ENCODE measurements at regions not wholly inside any gene's neighbourhood (a gene's known extent, or its start where the extent isn't known, plus 50 kb on each side); places are given as distances from the start of the nearest gene placed in this dataset.
A peak's percentile ranks its signal among the peaks of the same experiment; 100 is the strongest.

DNA sequence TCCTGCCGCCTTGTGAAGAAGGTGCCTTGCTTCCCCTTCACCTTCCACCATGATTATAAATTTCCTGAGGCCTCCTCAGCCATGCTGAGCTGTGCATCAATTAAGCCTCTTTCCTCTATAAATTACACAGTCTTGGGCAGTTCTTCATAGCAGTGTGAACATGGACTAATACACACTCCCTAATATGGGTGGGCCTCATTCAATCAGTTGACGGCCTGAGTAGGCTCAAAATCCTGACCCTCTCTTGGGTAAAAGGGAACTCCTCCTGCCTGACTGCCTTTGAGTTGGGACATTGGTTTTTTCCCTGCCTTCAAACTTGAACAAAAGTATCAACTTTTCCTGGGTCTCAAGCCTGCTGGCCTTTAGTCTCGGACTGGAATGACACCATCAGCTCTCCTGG, 96.6 kb upstream of the PROKR2 start:
- no peak overlapping the region for H3K27ac ChIP-seq (replicated peaks)
- DNase-seq = no peak
- H3K9me3 ChIP-seq (replicated peaks) = no peaks in the 10 kb centered on the region
- intact Hi-C loops (cut with micrococcal nuclease) = no loop called here
- no peak overlapping the region for H3K4me3 ChIP-seq
- H3K36me3 ChIP-seq = no peaks in the 10 kb centered on the region
- TF ChIP-seq, protein P1, sequence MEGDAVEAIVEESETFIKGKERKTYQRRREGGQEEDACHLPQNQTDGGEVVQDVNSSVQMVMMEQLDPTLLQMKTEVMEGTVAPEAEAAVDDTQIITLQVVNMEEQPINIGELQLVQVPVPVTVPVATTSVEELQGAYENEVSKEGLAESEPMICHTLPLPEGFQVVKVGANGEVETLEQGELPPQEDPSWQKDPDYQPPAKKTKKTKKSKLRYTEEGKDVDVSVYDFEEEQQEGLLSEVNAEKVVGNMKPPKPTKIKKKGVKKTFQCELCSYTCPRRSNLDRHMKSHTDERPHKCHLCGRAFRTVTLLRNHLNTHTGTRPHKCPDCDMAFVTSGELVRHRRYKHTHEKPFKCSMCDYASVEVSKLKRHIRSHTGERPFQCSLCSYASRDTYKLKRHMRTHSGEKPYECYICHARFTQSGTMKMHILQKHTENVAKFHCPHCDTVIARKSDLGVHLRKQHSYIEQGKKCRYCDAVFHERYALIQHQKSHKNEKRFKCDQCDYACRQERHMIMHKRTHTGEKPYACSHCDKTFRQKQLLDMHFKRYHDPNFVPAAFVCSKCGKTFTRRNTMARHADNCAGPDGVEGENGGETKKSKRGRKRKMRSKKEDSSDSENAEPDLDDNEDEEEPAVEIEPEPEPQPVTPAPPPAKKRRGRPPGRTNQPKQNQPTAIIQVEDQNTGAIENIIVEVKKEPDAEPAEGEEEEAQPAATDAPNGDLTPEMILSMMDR (IDR thresholded peaks at IDR 0.05; ENCODE audit: borderline replicate concordance) = no peak
- H3K27me3 ChIP-seq (ENCODE audit: low read depth) = peaks cover 20% of the 10 kb centered on the region
- H3K4me1 ChIP-seq = no peaks in the 10 kb centered on the region

DNA sequence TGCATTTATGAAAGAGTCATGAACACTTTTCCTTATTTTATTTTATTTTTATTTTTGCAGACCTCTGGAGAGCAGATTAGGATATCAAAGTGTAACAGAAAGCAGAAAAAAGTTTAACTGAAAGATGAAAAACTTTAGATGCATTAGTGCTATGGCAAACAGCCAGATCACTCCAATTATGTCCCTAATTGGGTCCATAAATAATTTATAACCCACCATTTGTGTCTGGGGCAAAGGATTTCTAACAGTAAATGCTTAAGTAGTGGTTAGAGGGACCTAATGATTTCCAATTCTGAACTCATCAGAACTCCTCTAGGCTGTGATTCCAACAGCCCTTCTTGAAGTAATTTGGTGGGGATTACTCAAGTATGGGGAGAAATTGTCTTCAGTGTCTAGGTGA, 93.7 kb upstream of the PROKR2 start:
- TF ChIP-seq, protein P1 (IDR thresholded peaks at IDR 0.05; ENCODE audit: borderline replicate concordance) = no peak
- H3K4me3 ChIP-seq = no peak overlapping the region
- DNase-seq = no peak
- no peaks in the 10 kb centered on the region for H3K36me3 ChIP-seq
- no peaks in the 10 kb centered on the region for H3K9me3 ChIP-seq (replicated peaks)
- intact Hi-C loops (cut with micrococcal nuclease) = no loop called here
- H3K27ac ChIP-seq (replicated peaks) = no peak overlapping the region
- no peaks in the 10 kb centered on the region for H3K4me1 ChIP-seq
- peaks cover 20% of the 10 kb centered on the region for H3K27me3 ChIP-seq (ENCODE audit: low read depth)

GRCh38 chr20:5402903-5403531, 86.3 kb upstream of the PROKR2 start:
- intact Hi-C loops (cut with micrococcal nuclease) = no loop called here
- Histone ChIP-seq H3K4me3 (no peak overlapping the region), H3K9me3 (replicated peaks) (peaks cover 16% of the 10 kb centered on the region), H3K27me3 (ENCODE audit: low read depth) (no peaks in the 10 kb centered on the region), H3K27ac (replicated peaks) (no peak overlapping the region), H3K4me1 (no peaks in the 10 kb centered on the region), H3K36me3 (no peaks in the 10 kb centered on the region)
- TF ChIP-seq, protein P1 (IDR thresholded peaks at IDR 0.05; ENCODE audit: borderline replicate concordance) = peak; percentile 17
- no peak for DNase-seq

GRCh38 chr20:5401277-5401875, 84.6 kb upstream of the PROKR2 start:
- H3K27ac ChIP-seq (replicated peaks) = no peak overlapping the region
- DNase-seq = no peak
- H3K36me3 ChIP-seq = no peaks in the 10 kb centered on the region
- peaks cover 16% of the 10 kb centered on the region for H3K9me3 ChIP-seq (replicated peaks)
- TF ChIP-seq, protein P1 (IDR thresholded peaks at IDR 0.05; ENCODE audit: borderline replicate concordance) = no peak
- H3K4me1 ChIP-seq = no peaks in the 10 kb centered on the region
- intact Hi-C loops (cut with micrococcal nuclease) = no loop called here
- H3K27me3 ChIP-seq (ENCODE audit: low read depth) = no peaks in the 10 kb centered on the region
- H3K4me3 ChIP-seq = no peak overlapping the region

DNA sequence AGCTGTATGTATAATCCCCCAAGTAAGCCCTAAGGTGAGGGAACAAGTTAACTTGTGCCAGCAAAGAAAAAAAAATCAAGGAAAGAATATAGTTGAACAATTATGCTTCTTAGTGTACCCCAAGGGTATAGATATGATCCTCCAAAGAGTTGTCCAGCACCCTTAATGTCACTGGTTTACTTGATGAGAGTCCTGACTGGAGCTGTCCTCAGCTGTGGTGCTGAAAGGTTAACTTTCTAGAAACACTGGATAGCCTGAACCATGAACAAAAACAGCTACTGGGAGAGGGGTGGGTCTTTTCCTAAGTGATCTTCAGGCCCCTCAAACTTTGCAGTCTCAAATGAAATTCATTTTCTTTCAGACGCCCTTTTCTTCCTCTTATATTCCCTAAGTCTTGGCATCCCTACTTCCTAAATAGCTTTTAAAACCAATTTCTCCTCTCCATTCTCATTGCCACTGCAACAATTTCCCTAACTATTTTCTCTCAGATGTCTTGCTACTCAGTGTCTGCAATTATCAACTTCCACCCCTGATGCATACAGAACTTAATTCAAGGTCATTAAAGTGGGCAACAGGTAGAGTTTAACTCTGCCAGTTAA, 83.5 kb upstream of the PROKR2 start:
- peaks cover 16% of the 10 kb centered on the region for H3K9me3 ChIP-seq (replicated peaks)
- no peaks in the 10 kb centered on the region for H3K36me3 ChIP-seq
- DNase-seq = no peak
- H3K27me3 ChIP-seq (ENCODE audit: low read depth) = no peaks in the 10 kb centered on the region
- no peak overlapping the region for H3K27ac ChIP-seq (replicated peaks)
- TF ChIP-seq, protein P1 (IDR thresholded peaks at IDR 0.05; ENCODE audit: borderline replicate concordance) = no peak
- intact Hi-C loops (cut with micrococcal nuclease) = no loop called here
- H3K4me3 ChIP-seq = no peak overlapping the region
- no peaks in the 10 kb centered on the region for H3K4me1 ChIP-seq
